ENCODE measurements at regions not wholly inside any gene's neighbourhood (a gene's known extent, or its start where the extent isn't known, plus 50 kb on each side); places are given as distances from the start of the nearest gene placed in this dataset.

DNA sequence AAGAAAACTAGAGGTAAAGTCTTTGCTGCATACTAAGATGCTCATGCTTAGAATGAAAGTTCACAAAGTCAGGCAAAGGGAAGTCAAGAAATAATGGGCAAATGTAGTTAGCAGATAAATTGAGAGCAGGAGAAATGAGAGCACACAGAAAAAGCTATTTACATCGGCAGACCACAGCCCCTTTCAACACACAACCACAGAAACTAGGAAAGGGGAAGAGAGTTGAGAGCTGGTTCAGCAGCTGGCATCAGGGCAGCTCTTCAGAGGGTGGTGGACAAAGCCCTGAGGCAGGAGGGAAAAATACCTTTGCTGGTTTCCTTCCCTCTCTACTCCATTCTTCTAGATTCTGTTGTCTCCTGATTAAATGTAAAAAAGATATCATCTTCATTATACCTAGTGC, 95.4 kb upstream of the ANO4 start:
- TF ChIP-seq REST (IDR thresholded peaks at IDR 0.05; ENCODE audit: low read depth) (no peak), MAX (IDR thresholded peaks at IDR 0.05) (no peak), TCF12 (IDR thresholded peaks at IDR 0.05; ENCODE audit: low read depth) (no peak)
